ENCODE measurements at regions not wholly inside any gene's neighbourhood (a gene's known extent, or its start where the extent isn't known, plus 50 kb on each side); places are given as distances from the start of the nearest gene placed in this dataset.

- Histone ChIP-seq H3K9me2 (replicated peaks; ENCODE audit: insufficient read depth, low read length) (no peaks in the 10 kb centered on the region), H3K9me3 (ENCODE audit: insufficient read depth, low read length) (no peaks in the 10 kb centered on the region), H3K27ac (ENCODE audit: low read depth, low read length) (no peak overlapping the region), H3K36me3 (ENCODE audit: low read length) (no peaks in the 10 kb centered on the region), H3K4me2 (ENCODE audit: low read depth, low read length, poor library complexity, severe bottlenecking) (no peak overlapping the region), H3K9ac (ENCODE audit: low read length) (no peak overlapping the region), H3F3A (ENCODE audit: insufficient read depth) (no peaks in the 10 kb centered on the region), H2AFZ (ENCODE audit: low read depth, low read length, severe bottlenecking) (no peak overlapping the region), H3K4me3 (ENCODE audit: insufficient read depth, low read length, poor library complexity, severe bottlenecking) (no peak overlapping the region), H3K27me3 (ENCODE audit: low read length) (no peaks in the 10 kb centered on the region), H4K20me1 (ENCODE audit: low read depth, low read length) (no peaks in the 10 kb centered on the region), H3K79me2 (ENCODE audit: insufficient read depth, low read length) (no peaks in the 10 kb centered on the region)
- TF ChIP-seq EZH2phosphoT487 (conservative IDR thresholded peaks at IDR 0.05; ENCODE audit: low read length) (no peak), CTCF (IDR thresholded peaks at IDR 0.05; ENCODE audit: insufficient read depth, low read length, poor library complexity, severe bottlenecking) (no peak)
Observed at GRCh38 chr2:16475986-16476567, 189.6 kb downstream of the CYRIA start.

- H3K9me2 ChIP-seq (replicated peaks; ENCODE audit: insufficient read depth, low read length): no peaks in the 10 kb centered on the region
- no peaks in the 10 kb centered on the region for H3K27me3 ChIP-seq (ENCODE audit: low read length)
- no peaks in the 10 kb centered on the region for H3K36me3 ChIP-seq (ENCODE audit: low read length)
- H4K20me1 ChIP-seq (ENCODE audit: low read depth, low read length): no peaks in the 10 kb centered on the region
- no peak overlapping the region for H2AFZ ChIP-seq (ENCODE audit: low read depth, low read length, severe bottlenecking)
- H3K9me3 ChIP-seq (ENCODE audit: insufficient read depth, low read length): no peaks in the 10 kb centered on the region
- H3K79me2 ChIP-seq (ENCODE audit: insufficient read depth, low read length): no peaks in the 10 kb centered on the region
- TF ChIP-seq EZH2phosphoT487 (conservative IDR thresholded peaks at IDR 0.05; ENCODE audit: low read length): no peak
- no peak for TF ChIP-seq CTCF (IDR thresholded peaks at IDR 0.05; ENCODE audit: insufficient read depth, low read length, poor library complexity, severe bottlenecking)
- H3K4me2 ChIP-seq (ENCODE audit: low read depth, low read length, poor library complexity, severe bottlenecking): no peak overlapping the region
- no peak overlapping the region for H3K27ac ChIP-seq (ENCODE audit: low read depth, low read length)
- H3K4me3 ChIP-seq (ENCODE audit: insufficient read depth, low read length, poor library complexity, severe bottlenecking): no peak overlapping the region
- H3F3A ChIP-seq (ENCODE audit: insufficient read depth): no peaks in the 10 kb centered on the region
- H3K9ac ChIP-seq (ENCODE audit: low read length): no peak overlapping the region
Observed at GRCh38 chr2:16475586-16475985, 190.0 kb downstream of the CYRIA start.

- Histone ChIP-seq H3K4me3 (ENCODE audit: insufficient read depth, low read length, poor library complexity, severe bottlenecking) (no peak overlapping the region), H2AFZ (ENCODE audit: low read depth, low read length, severe bottlenecking) (no peak overlapping the region), H3K27ac (ENCODE audit: low read depth, low read length) (no peak overlapping the region), H3K27me3 (ENCODE audit: low read length) (no peaks in the 10 kb centered on the region), H3K9ac (ENCODE audit: low read length) (no peak overlapping the region), H3K9me2 (replicated peaks; ENCODE audit: insufficient read depth, low read length) (no peaks in the 10 kb centered on the region), H3K36me3 (ENCODE audit: low read length) (no peaks in the 10 kb centered on the region), H3K4me2 (ENCODE audit: low read depth, low read length, poor library complexity, severe bottlenecking) (no peak overlapping the region), H4K20me1 (ENCODE audit: low read depth, low read length) (no peaks in the 10 kb centered on the region), H3F3A (ENCODE audit: insufficient read depth) (no peaks in the 10 kb centered on the region), H3K79me2 (ENCODE audit: insufficient read depth, low read length) (no peaks in the 10 kb centered on the region), H3K9me3 (ENCODE audit: insufficient read depth, low read length) (no peaks in the 10 kb centered on the region)
- TF ChIP-seq CTCF (IDR thresholded peaks at IDR 0.05; ENCODE audit: insufficient read depth, low read length, poor library complexity, severe bottlenecking) (no peak), EZH2phosphoT487 (conservative IDR thresholded peaks at IDR 0.05; ENCODE audit: low read length) (no peak)
Observed at GRCh38 chr2:16473575-16473974, 192.1 kb downstream of the CYRIA start.
